ENCODE measurements at regions not wholly inside any gene's neighbourhood (a gene's known extent, or its start where the extent isn't known, plus 50 kb on each side); places are given as distances from the start of the nearest gene placed in this dataset.
"Not testable (repeated sequence)": the region's sequence is repeated elsewhere in the genome, so short reads cannot be mapped to it uniquely, and the experiment has no call there.

DNA sequence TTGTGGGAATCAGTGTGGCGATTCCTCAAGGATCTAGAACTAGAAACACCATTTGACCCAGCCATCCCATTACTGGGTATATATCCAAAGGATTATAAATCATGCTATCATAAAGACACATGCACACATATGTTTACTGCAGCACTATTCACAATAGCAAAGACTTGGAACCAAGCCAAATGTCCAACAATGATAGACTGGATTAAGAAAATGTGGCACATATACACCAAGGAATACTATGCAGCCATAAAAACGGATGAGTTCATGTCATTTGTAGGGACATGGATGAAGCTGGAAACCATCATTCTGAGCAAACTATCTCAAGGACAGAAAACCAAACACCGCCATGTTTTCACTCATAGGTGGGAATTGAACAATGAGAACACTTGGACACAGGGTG, 250.9 kb upstream of the FGF13 start:
- not testable (repeated sequence) for H3K27me3 ChIP-seq (ENCODE audit: control insufficient read depth in 4 of 4, insufficient read depth in 4 of 4, low read length in 3 of 4); DNase-seq (ENCODE audit: low spot score); H3K4me3 ChIP-seq (ENCODE audit: low read depth in 1 of 3, low read length in 3 of 3); H3K27ac ChIP-seq (ENCODE audit: low read depth in 1 of 2, low read length in 2 of 2); H3K9me3 ChIP-seq (ENCODE audit: control insufficient read depth in 4 of 4, low read length in 3 of 4); H3K4me1 ChIP-seq (ENCODE audit: control insufficient read depth in 4 of 4, insufficient read depth in 4 of 4, low read length in 3 of 4); H3K36me3 ChIP-seq (ENCODE audit: control insufficient read depth in 4 of 4, insufficient read depth in 3 of 4, low read depth in 1 of 4, low read length in 3 of 4); H3K9ac ChIP-seq (ENCODE audit: low read depth in 1 of 2, low read length in 2 of 2)
- 87% methylated on average over 3 of the region's 3 CpGs for WGBS

DNA sequence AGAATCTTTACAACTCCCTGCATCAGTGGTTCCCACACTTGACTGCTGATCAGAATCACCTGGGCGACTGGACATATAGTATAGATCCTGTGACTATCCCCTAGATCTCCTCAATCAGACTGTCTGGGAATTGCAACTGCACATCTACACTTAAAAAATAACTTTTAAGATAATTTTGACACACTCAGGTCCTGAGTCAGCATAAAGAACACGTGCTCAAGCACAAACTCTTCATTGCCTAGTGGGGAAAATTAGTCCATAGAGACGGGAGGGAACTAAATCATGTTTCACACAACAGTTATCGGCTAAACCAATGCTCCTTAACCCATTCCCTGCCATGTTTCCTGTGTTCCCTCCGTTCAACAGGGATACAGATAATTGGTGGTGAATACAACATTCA, 243.5 kb upstream of the FGF13 start:
- Histone ChIP-seq H3K9ac (ENCODE audit: low read depth in 1 of 2, low read length in 2 of 2) (no peak overlapping the region), H3K36me3 (ENCODE audit: control insufficient read depth in 4 of 4, insufficient read depth in 3 of 4, low read depth in 1 of 4, low read length in 3 of 4) (no peaks in the 10 kb centered on the region), H3K27me3 (ENCODE audit: control insufficient read depth in 4 of 4, insufficient read depth in 4 of 4, low read length in 3 of 4) (peaks cover 0 to 4% (median 0%) of the 10 kb centered on the region in 4 donors), H3K4me1 (ENCODE audit: control insufficient read depth in 4 of 4, insufficient read depth in 4 of 4, low read length in 3 of 4) (no peaks in the 10 kb centered on the region), H3K4me3 (ENCODE audit: low read depth in 1 of 3, low read length in 3 of 3) (no peak overlapping the region), H3K9me3 (ENCODE audit: control insufficient read depth in 4 of 4, low read length in 3 of 4) (no peaks in the 10 kb centered on the region), H3K27ac (ENCODE audit: low read depth in 1 of 2, low read length in 2 of 2) (no peak overlapping the region)
- 74% methylated on average over 5 of the region's 5 CpGs for WGBS
- DNase-seq (ENCODE audit: low spot score): no peak
- TF ChIP-seq HNF4G (IDR thresholded peaks at IDR 0.05) (no peak), FOXA2 (IDR thresholded peaks at IDR 0.05) (no peak), FOXA1 (IDR thresholded peaks at IDR 0.05) (no peak), EGR1 (IDR thresholded peaks at IDR 0.05; ENCODE audit: low read depth in 2 of 2) (no peak), TAF1 (conservative IDR thresholded peaks at IDR 0.05) (no peak), YY1 (IDR thresholded peaks at IDR 0.05) (no peak), ATF3 (IDR thresholded peaks at IDR 0.05) (no peak), SP1 (IDR thresholded peaks at IDR 0.05) (no peak), GABPA (IDR thresholded peaks at IDR 0.05 in 1 of 2, conservative IDR thresholded peaks at IDR 0.05 in 1 of 2) (no peak), RAD21 (IDR thresholded peaks at IDR 0.05) (no peak), JUND (IDR thresholded peaks at IDR 0.05) (no peak), RXRA (IDR thresholded peaks at IDR 0.05) (no peak), NR2F2 (IDR thresholded peaks at IDR 0.05) (no peak), REST (IDR thresholded peaks at IDR 0.05) (no peak), HNF4A (conservative IDR thresholded peaks at IDR 0.05) (no peak), ZBTB33 (IDR thresholded peaks at IDR 0.05) (no peak)
- TF ChIP-seq, protein P1, sequence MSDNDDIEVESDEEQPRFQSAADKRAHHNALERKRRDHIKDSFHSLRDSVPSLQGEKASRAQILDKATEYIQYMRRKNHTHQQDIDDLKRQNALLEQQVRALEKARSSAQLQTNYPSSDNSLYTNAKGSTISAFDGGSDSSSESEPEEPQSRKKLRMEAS (IDR thresholded peaks at IDR 0.05): no peak
- TF ChIP-seq, protein P2, sequence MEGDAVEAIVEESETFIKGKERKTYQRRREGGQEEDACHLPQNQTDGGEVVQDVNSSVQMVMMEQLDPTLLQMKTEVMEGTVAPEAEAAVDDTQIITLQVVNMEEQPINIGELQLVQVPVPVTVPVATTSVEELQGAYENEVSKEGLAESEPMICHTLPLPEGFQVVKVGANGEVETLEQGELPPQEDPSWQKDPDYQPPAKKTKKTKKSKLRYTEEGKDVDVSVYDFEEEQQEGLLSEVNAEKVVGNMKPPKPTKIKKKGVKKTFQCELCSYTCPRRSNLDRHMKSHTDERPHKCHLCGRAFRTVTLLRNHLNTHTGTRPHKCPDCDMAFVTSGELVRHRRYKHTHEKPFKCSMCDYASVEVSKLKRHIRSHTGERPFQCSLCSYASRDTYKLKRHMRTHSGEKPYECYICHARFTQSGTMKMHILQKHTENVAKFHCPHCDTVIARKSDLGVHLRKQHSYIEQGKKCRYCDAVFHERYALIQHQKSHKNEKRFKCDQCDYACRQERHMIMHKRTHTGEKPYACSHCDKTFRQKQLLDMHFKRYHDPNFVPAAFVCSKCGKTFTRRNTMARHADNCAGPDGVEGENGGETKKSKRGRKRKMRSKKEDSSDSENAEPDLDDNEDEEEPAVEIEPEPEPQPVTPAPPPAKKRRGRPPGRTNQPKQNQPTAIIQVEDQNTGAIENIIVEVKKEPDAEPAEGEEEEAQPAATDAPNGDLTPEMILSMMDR (IDR thresholded peaks at IDR 0.05; ENCODE audit: low read depth, low read length, missing input control): no peak
